ENCODE measurements at regions not wholly inside any gene's neighbourhood (a gene's known extent, or its start where the extent isn't known, plus 50 kb on each side); places are given as distances from the start of the nearest gene placed in this dataset.

DNA sequence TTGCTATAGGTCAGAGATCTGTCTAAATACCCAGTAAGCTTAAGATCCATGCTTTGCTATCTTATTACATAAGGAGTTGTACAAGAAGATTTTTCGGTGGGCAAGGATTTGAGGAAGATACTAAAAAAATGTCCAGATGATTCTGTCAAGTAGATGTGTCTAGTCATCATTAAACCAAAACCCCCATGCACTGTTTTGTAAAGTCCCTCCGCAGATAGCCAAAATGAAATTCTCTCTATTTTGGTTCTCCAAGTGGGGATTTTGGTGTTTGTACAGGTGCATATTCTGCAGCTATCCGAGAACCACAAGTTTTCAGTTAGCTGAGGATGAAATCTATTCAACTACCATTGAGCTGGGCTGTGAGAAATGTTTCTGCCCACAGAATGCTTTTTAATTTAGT is 994.8 kb downstream of the NLGN4X start:
- no peak for TF ChIP-seq EZH2 (IDR thresholded peaks at IDR 0.05; ENCODE audit: borderline replicate concordance, insufficient read depth, low read length, poor library complexity, severe bottlenecking)
- no peak for TF ChIP-seq POLR2AphosphoS5 (IDR thresholded peaks at IDR 0.05)
- TF ChIP-seq MXI1 (conservative IDR thresholded peaks at IDR 0.05; ENCODE audit: poor library complexity, severe bottlenecking) = no peak
- no peak for TF ChIP-seq TAF1 (IDR thresholded peaks at IDR 0.05; ENCODE audit: low read depth)
- no peak for TF ChIP-seq RAD21 (conservative IDR thresholded peaks at IDR 0.05)
- TF ChIP-seq, protein P1, sequence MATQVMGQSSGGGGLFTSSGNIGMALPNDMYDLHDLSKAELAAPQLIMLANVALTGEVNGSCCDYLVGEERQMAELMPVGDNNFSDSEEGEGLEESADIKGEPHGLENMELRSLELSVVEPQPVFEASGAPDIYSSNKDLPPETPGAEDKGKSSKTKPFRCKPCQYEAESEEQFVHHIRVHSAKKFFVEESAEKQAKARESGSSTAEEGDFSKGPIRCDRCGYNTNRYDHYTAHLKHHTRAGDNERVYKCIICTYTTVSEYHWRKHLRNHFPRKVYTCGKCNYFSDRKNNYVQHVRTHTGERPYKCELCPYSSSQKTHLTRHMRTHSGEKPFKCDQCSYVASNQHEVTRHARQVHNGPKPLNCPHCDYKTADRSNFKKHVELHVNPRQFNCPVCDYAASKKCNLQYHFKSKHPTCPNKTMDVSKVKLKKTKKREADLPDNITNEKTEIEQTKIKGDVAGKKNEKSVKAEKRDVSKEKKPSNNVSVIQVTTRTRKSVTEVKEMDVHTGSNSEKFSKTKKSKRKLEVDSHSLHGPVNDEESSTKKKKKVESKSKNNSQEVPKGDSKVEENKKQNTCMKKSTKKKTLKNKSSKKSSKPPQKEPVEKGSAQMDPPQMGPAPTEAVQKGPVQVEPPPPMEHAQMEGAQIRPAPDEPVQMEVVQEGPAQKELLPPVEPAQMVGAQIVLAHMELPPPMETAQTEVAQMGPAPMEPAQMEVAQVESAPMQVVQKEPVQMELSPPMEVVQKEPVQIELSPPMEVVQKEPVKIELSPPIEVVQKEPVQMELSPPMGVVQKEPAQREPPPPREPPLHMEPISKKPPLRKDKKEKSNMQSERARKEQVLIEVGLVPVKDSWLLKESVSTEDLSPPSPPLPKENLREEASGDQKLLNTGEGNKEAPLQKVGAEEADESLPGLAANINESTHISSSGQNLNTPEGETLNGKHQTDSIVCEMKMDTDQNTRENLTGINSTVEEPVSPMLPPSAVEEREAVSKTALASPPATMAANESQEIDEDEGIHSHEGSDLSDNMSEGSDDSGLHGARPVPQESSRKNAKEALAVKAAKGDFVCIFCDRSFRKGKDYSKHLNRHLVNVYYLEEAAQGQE (IDR thresholded peaks at IDR 0.05; ENCODE audit: borderline replicate concordance) = no peak
- no peak for TF ChIP-seq SMC3 (conservative IDR thresholded peaks at IDR 0.05; ENCODE audit: poor library complexity)
- TF ChIP-seq, protein P2, sequence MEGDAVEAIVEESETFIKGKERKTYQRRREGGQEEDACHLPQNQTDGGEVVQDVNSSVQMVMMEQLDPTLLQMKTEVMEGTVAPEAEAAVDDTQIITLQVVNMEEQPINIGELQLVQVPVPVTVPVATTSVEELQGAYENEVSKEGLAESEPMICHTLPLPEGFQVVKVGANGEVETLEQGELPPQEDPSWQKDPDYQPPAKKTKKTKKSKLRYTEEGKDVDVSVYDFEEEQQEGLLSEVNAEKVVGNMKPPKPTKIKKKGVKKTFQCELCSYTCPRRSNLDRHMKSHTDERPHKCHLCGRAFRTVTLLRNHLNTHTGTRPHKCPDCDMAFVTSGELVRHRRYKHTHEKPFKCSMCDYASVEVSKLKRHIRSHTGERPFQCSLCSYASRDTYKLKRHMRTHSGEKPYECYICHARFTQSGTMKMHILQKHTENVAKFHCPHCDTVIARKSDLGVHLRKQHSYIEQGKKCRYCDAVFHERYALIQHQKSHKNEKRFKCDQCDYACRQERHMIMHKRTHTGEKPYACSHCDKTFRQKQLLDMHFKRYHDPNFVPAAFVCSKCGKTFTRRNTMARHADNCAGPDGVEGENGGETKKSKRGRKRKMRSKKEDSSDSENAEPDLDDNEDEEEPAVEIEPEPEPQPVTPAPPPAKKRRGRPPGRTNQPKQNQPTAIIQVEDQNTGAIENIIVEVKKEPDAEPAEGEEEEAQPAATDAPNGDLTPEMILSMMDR (IDR thresholded peaks at IDR 0.05; ENCODE audit: poor library complexity, severe bottlenecking) = no peak
- TF ChIP-seq EP300 (conservative IDR thresholded peaks at IDR 0.05; ENCODE audit: poor library complexity, severe bottlenecking) = no peak
- H3K4me2 ChIP-seq (ENCODE audit: low read length) = no peak overlapping the region
- no peak overlapping the region for H2AFZ ChIP-seq (ENCODE audit: low read depth, low read length)
- no peaks in the 10 kb centered on the region for H3K9me2 ChIP-seq (ENCODE audit: insufficient read depth, low read length)
- no peak overlapping the region for H3K9ac ChIP-seq (ENCODE audit: low read length)
- H4K20me1 ChIP-seq (ENCODE audit: insufficient read depth) = no peaks in the 10 kb centered on the region
- no peaks in the 10 kb centered on the region for H3K36me3 ChIP-seq (ENCODE audit: insufficient read depth, low read length)
- H3F3A ChIP-seq (ENCODE audit: insufficient read depth, low read length, poor library complexity, severe bottlenecking) = no peaks in the 10 kb centered on the region
- H3K9me3 ChIP-seq (ENCODE audit: low read length) = no peaks in the 10 kb centered on the region
- H3K79me2 ChIP-seq (replicated peaks; ENCODE audit: insufficient read depth, low read length) = no peaks in the 10 kb centered on the region
- no peaks in the 10 kb centered on the region for H3K27me3 ChIP-seq (ENCODE audit: insufficient read depth, low read depth, low read length)
- no peak overlapping the region for H3K4me3 ChIP-seq (ENCODE audit: low read length)
- H3K27ac ChIP-seq (ENCODE audit: low read length) = no peak overlapping the region

DNA sequence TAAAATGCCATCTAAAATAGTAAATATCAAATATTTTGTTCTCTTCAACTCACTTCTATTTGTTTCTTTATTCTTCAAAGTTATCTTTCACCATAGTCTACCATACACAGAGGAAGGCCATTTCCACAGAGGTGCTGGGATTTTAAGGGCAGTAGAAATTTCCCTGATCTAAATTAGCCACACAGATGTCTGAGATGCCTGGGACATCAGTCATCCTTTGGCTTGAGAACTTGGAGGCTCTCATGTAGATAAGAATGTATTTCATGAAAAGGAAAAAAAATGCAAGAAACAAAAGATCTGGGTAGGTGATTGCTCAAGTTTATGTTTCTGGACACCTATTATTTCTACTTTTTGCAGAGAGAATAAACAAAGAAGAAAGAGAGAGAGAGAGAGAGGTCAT is 1008.2 kb downstream of the NLGN4X start:
- H4K20me1 ChIP-seq (ENCODE audit: insufficient read depth) = no peaks in the 10 kb centered on the region
- TF ChIP-seq, protein P2 (IDR thresholded peaks at IDR 0.05; ENCODE audit: poor library complexity, severe bottlenecking) = no peak
- no peak for TF ChIP-seq SMC3 (conservative IDR thresholded peaks at IDR 0.05; ENCODE audit: poor library complexity)
- TF ChIP-seq EZH2 (IDR thresholded peaks at IDR 0.05; ENCODE audit: borderline replicate concordance, insufficient read depth, low read length, poor library complexity, severe bottlenecking) = no peak
- no peak for TF ChIP-seq EP300 (conservative IDR thresholded peaks at IDR 0.05; ENCODE audit: poor library complexity, severe bottlenecking)
- TF ChIP-seq, protein P1 (IDR thresholded peaks at IDR 0.05; ENCODE audit: borderline replicate concordance) = no peak
- no peak for TF ChIP-seq POLR2AphosphoS5 (IDR thresholded peaks at IDR 0.05)
- no peak for TF ChIP-seq TAF1 (IDR thresholded peaks at IDR 0.05; ENCODE audit: low read depth)
- no peak for TF ChIP-seq RAD21 (conservative IDR thresholded peaks at IDR 0.05)
- no peak for TF ChIP-seq MXI1 (conservative IDR thresholded peaks at IDR 0.05; ENCODE audit: poor library complexity, severe bottlenecking)
- H3K36me3 ChIP-seq (ENCODE audit: insufficient read depth, low read length) = no peaks in the 10 kb centered on the region
- H3F3A ChIP-seq (ENCODE audit: insufficient read depth, low read length, poor library complexity, severe bottlenecking) = no peaks in the 10 kb centered on the region
- H3K4me3 ChIP-seq (ENCODE audit: low read length) = no peak overlapping the region
- no peaks in the 10 kb centered on the region for H3K27me3 ChIP-seq (ENCODE audit: insufficient read depth, low read depth, low read length)
- H3K27ac ChIP-seq (ENCODE audit: low read length) = no peak overlapping the region
- H3K79me2 ChIP-seq (replicated peaks; ENCODE audit: insufficient read depth, low read length) = no peaks in the 10 kb centered on the region
- H3K9me3 ChIP-seq (ENCODE audit: low read length) = no peaks in the 10 kb centered on the region
- H3K9ac ChIP-seq (ENCODE audit: low read length) = no peak overlapping the region
- H3K4me2 ChIP-seq (ENCODE audit: low read length) = no peak overlapping the region
- H3K9me2 ChIP-seq (ENCODE audit: insufficient read depth, low read length) = no peaks in the 10 kb centered on the region
- H2AFZ ChIP-seq (ENCODE audit: low read depth, low read length) = no peak overlapping the region

Data from neural cell (in vitro differentiated cells).